Body of pancreas (tissue), 4 donors: ENCODE measurements at regions not wholly inside any gene's neighbourhood (a gene's known extent, or its start where the extent isn't known, plus 50 kb on each side); places are given as distances from the start of the nearest gene placed in this dataset.

ENCODE experiments used
- ATAC-seq: fragments of 150-250 bp; one replicate; pipeline ENCODE4 v1.9.1; 2016
- DNase-seq, 4 donors: peaks; one replicate each; pipeline ENCODE4 v3.0.0-alpha.2; 2019
- H3K27ac ChIP-seq, 4 donors: fragments of 200-600 bp; sonication (generic); 1 replicate in 3 of 4; 2 replicates in 1 of 4; pipeline versions ENCODE4 v1.5.1 to v1.6.1; 2016 to 2019; ENCODE audit warnings: mild to moderate bottlenecking in 1 of 4, mixed read lengths in 1 of 4, moderate library complexity in 1 of 4
- H3K27me3 ChIP-seq, 2 donors: fragments of 200-600 bp; sonication (generic); one replicate each; pipeline ENCODE4 v1.6.0; 2016; ENCODE audit warnings: mild to moderate bottlenecking in 1 of 2
- H3K36me3 ChIP-seq, 2 donors: fragments of 200-600 bp; sonication (generic); replicated peaks in 1 of 2; 2 replicates each; pipeline ENCODE4 v1.5.1; 2016; ENCODE audit warnings: low read depth in 2 of 2; ENCODE audit not compliant: insufficient read depth in 1 of 2
- H3K4me1 ChIP-seq: fragments of 200-600 bp; sonication (generic); one replicate; pipeline ENCODE4 v1.6.0; 2016
- H3K4me3 ChIP-seq, 2 donors: fragments of 200-600 bp; sonication (generic); 1 replicate in 1 of 2; 2 replicates in 1 of 2; pipeline ENCODE4 v1.5.1; 2016 to 2019
- H3K9me3 ChIP-seq, 3 donors: fragments of 200-600 bp; sonication (generic); 1 replicate in 2 of 3; 2 replicates in 1 of 3; pipeline ENCODE4 v1.5.1; 2016
- POLR2A ChIP-seq, 3 donors: fragments of 450-650 bp; IDR thresholded peaks; one replicate each; pipeline ENCODE4 v1.6.1; 2016; ENCODE audit warnings: antibody characterized with exemption in 3 of 3, mild to moderate bottlenecking in 2 of 3
- WGBS, 2 donors: methylation state at CpG; one replicate each; pipeline ENCODE4 v1.1.5; 2017; 5-methylcytosine and 5-hydroxymethylcytosine counted together
- intact Hi-C: fragments of 100-400 bp; cut with DNase I; formaldehyde crosslinking; loops from one replicate; pipeline ENCODE4 v1.15.1; 2023
- TF ChIP-seq, protein P1 (sequence below), 7 experiments: fragments of 450-650 bp in 4 of 7; fragments of 200-600 bp in 3 of 7; sonication (generic) in 3 of 7; IDR thresholded peaks; one replicate each; pipeline ENCODE4 v1.5.1; 2016 to 2019; ENCODE audit warnings: antibody characterized with exemption in 7 of 7

DNA sequence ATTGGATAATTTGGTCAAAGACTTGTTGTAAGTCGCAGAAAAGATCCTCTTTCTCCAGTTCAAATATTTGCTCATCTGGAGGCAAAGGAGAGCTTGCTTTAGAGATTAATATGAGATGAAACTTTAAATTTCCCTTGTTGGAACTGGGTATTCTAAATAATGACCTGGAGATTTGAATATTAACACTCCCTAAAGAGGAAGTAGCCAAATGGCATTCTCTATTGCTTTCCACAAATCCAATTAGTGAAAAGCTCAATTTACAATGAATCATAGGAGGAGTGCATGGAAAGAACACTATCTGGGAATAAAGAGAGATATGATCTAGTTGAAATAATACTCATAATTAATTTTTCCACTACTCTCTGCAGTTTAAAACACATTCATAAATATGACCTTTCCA, 641.6 kb upstream of the TENM4 start:
- H3K9me3 ChIP-seq = no peaks in the 10 kb centered on the region
- H3K27me3 ChIP-seq = no peaks in the 10 kb centered on the region

DNA sequence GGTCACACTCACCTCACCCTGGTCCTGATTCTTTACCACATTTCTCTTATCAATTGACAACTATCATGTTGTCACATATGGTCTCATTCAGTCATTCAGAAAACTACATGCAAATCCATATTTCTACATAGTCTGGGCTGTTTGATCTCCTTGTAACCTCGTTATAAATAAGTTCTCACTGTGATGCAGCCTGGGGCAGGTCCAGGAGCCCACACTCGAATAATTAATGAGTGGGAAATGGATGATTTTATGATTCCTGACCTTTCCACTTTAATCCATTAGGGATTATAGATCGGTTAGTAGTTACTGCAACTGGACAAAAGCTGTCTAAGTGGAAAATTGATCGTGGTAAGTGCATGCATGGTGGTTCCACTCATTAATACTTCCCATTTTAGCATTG, 636.3 kb upstream of the TENM4 start:
- ATAC-seq = no peak
- no peak for TF ChIP-seq POLR2A (IDR thresholded peaks at IDR 0.05)
- TF ChIP-seq, protein P1, sequence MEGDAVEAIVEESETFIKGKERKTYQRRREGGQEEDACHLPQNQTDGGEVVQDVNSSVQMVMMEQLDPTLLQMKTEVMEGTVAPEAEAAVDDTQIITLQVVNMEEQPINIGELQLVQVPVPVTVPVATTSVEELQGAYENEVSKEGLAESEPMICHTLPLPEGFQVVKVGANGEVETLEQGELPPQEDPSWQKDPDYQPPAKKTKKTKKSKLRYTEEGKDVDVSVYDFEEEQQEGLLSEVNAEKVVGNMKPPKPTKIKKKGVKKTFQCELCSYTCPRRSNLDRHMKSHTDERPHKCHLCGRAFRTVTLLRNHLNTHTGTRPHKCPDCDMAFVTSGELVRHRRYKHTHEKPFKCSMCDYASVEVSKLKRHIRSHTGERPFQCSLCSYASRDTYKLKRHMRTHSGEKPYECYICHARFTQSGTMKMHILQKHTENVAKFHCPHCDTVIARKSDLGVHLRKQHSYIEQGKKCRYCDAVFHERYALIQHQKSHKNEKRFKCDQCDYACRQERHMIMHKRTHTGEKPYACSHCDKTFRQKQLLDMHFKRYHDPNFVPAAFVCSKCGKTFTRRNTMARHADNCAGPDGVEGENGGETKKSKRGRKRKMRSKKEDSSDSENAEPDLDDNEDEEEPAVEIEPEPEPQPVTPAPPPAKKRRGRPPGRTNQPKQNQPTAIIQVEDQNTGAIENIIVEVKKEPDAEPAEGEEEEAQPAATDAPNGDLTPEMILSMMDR (IDR thresholded peaks at IDR 0.05) = no peak
- no peaks in the 10 kb centered on the region for H3K9me3 ChIP-seq
- no peak for DNase-seq
- H3K27ac ChIP-seq = no peak overlapping the region
- WGBS, 2 donors = 62 to 64% methylated on average over 4 of the region's 4 CpGs
- H3K4me3 ChIP-seq = no peak overlapping the region
- H3K27me3 ChIP-seq = no peaks in the 10 kb centered on the region
- H3K36me3 ChIP-seq = no peaks in the 10 kb centered on the region
- H3K4me1 ChIP-seq = no peaks in the 10 kb centered on the region
- intact Hi-C loops = no loop called here

More for the DNA sequence above, 641.6 kb upstream of the TENM4 start:
- H3K4me3 ChIP-seq = no peak overlapping the region
- no peak overlapping the region for H3K27ac ChIP-seq
- TF ChIP-seq POLR2A (IDR thresholded peaks at IDR 0.05) = no peak
- TF ChIP-seq, protein P1 (IDR thresholded peaks at IDR 0.05) = no peak
- peaks cover 10% of the 10 kb centered on the region for H3K4me1 ChIP-seq
- DNase-seq = no peak
- no peaks in the 10 kb centered on the region for H3K36me3 ChIP-seq
- ATAC-seq = no peak
- intact Hi-C loops = no loop called here
- WGBS, 2 donors = 56 to 66% methylated on average over 1 of the region's 1 CpG

DNA sequence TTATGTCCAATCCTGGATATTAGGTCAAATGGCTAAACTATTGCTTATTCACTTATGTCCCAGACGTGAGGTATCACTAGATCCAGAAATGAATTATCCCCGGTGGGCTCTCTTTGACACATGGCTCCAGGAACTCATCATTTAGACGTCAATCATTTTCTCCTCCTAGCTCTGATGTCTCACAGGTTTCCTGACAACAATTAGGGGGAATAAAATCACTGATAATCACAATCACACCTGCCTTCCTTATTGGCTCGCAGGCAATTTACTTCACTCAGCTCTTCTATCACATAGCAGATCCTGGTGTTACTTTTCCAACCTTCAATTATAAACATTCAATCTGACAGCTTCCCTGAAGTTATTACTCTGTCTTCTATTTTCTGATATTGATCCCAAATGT, 634.0 kb upstream of the TENM4 start:
- H3K36me3 ChIP-seq = no peaks in the 10 kb centered on the region
- ATAC-seq (no peak), DNase-seq (no peak)
- WGBS, 2 donors = 51 to 62% methylated on average over 4 of the region's 4 CpGs
- intact Hi-C loops = no loop called here
- no peaks in the 10 kb centered on the region for H3K9me3 ChIP-seq
- no peak overlapping the region for H3K27ac ChIP-seq
- no peak overlapping the region for H3K4me3 ChIP-seq
- H3K27me3 ChIP-seq = no peaks in the 10 kb centered on the region
- no peak for TF ChIP-seq POLR2A (IDR thresholded peaks at IDR 0.05)
- no peaks in the 10 kb centered on the region for H3K4me1 ChIP-seq

DNA sequence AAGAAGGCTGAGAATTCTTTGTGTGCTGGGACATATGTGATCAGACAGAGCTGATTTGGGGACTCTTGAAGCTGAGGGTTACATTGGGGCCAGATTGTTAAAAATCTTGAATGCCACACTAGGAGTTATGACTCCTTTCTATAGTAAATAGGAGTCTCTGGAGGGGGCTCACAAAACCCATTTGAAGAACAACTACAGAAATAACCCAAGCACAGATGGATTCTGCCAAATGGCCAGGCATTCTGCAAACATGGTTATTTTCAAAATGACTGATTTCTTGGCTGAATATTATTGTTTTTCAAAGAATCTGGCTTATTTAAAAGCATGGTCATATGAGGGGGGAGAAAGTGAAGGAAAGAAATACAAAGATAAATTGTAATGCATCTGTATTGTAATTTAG, 625.5 kb upstream of the TENM4 start:
- H3K27me3 ChIP-seq = no peaks in the 10 kb centered on the region
- H3K4me1 ChIP-seq = no peaks in the 10 kb centered on the region
- no peak overlapping the region for H3K4me3 ChIP-seq
- H3K36me3 ChIP-seq = no peaks in the 10 kb centered on the region
- intact Hi-C loops = no loop called here
- H3K9me3 ChIP-seq = no peaks in the 10 kb centered on the region
- no peak overlapping the region for H3K27ac ChIP-seq
- DNase-seq (no peak), ATAC-seq (no peak)
- TF ChIP-seq POLR2A (IDR thresholded peaks at IDR 0.05) = no peak
- TF ChIP-seq, protein P1 (IDR thresholded peaks at IDR 0.05) = no peak

DNA sequence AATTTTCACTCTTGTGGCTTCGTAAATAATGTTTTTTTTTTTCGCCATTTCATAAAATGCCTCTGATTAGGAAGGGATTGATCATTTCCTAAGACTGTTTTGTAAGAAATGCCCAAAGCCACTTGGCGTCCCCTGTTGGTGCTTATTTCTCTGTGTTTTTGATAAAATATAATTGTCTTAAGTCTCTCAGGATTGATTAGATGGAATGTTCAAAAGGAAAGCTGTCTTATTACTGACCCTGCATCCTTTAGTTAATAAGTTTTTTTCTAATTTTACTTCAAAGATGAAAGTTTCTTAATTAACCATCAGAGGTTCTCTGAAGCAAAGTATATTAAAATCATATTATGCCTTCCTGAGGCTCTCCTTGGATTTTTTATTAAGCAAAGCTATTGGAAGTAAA, 624.3 kb upstream of the TENM4 start:
- no peak overlapping the region for H3K4me3 ChIP-seq
- H3K36me3 ChIP-seq = no peaks in the 10 kb centered on the region
- intact Hi-C loops = no loop called here
- no peaks in the 10 kb centered on the region for H3K27me3 ChIP-seq
- 68 to 80% methylated on average over 3 of the region's 3 CpGs for WGBS, 2 donors
- H3K4me1 ChIP-seq = no peaks in the 10 kb centered on the region
- DNase-seq (no peak), ATAC-seq (no peak)
- no peaks in the 10 kb centered on the region for H3K9me3 ChIP-seq
- H3K27ac ChIP-seq = no peak overlapping the region
- TF ChIP-seq, protein P1 (IDR thresholded peaks at IDR 0.05) = no peak
- TF ChIP-seq POLR2A (IDR thresholded peaks at IDR 0.05) = no peak
